ENCODE measurements at regions not wholly inside any gene's neighbourhood (a gene's known extent, or its start where the extent isn't known, plus 50 kb on each side); places are given as distances from the start of the nearest gene placed in this dataset.

DNA sequence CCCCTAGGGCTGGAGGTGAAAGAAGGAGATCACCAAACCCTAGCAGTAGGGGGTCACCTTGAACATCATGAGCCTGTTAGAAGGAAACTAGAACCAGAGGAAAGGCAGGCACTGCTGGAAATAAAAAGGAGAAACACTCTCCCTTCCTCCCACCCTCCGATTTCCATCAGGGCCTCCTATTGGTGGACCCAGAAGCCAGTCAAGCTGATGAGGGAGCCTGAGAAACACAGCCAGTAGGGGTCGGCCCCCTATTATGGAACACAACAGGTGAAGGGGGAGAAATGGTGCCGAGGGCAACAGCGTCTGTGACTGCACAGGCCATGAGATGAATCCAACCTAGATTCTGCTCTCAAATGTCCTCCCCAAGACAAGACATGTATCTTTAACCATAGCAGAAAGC, 156.1 kb upstream of the LRFN2 start:
- intact Hi-C loops (cut with DNase I) = no loop called here
- Histone ChIP-seq H3K4me1 (no peaks in the 10 kb centered on the region), H3K36me3 (no peaks in the 10 kb centered on the region), H3K27ac (no peak overlapping the region), H3K4me3 (no peak overlapping the region), H3K9me3 (no peaks in the 10 kb centered on the region), H3K27me3 (no peaks in the 10 kb centered on the region)
- DNase-seq = no peak
- TF ChIP-seq, protein P1, sequence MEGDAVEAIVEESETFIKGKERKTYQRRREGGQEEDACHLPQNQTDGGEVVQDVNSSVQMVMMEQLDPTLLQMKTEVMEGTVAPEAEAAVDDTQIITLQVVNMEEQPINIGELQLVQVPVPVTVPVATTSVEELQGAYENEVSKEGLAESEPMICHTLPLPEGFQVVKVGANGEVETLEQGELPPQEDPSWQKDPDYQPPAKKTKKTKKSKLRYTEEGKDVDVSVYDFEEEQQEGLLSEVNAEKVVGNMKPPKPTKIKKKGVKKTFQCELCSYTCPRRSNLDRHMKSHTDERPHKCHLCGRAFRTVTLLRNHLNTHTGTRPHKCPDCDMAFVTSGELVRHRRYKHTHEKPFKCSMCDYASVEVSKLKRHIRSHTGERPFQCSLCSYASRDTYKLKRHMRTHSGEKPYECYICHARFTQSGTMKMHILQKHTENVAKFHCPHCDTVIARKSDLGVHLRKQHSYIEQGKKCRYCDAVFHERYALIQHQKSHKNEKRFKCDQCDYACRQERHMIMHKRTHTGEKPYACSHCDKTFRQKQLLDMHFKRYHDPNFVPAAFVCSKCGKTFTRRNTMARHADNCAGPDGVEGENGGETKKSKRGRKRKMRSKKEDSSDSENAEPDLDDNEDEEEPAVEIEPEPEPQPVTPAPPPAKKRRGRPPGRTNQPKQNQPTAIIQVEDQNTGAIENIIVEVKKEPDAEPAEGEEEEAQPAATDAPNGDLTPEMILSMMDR (IDR thresholded peaks at IDR 0.05) = no peak
- ATAC-seq = no peak

DNA sequence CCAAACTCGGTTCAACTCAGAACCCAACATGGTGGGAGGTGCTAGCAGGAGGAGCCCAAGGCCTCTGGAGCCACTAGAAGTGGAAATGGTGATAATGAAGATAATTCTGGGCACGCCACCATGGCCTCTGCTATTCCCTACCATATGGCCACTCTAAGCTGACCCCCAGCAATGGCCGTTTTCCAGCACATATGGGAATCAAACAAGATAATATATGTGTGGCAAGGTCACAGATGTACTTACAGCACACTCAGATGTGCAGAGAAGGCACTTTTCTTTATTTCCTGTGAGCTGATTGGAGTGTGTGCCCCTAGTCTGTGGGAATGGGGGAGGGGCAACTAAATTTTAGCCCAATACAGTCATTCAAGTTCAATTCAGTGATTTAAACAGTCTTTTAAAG, 153.4 kb upstream of the LRFN2 start:
- no peak overlapping the region for H3K4me3 ChIP-seq
- TF ChIP-seq, protein P1 (IDR thresholded peaks at IDR 0.05) = no peak
- H3K4me1 ChIP-seq = no peaks in the 10 kb centered on the region
- intact Hi-C loops (cut with DNase I) = no loop called here
- no peaks in the 10 kb centered on the region for H3K9me3 ChIP-seq
- ATAC-seq = no peak
- DNase-seq = no peak
- no peaks in the 10 kb centered on the region for H3K36me3 ChIP-seq
- H3K27ac ChIP-seq = no peak overlapping the region
- peaks cover 0 to 12% of the 10 kb centered on the region in 2 donors for H3K27me3 ChIP-seq

DNA sequence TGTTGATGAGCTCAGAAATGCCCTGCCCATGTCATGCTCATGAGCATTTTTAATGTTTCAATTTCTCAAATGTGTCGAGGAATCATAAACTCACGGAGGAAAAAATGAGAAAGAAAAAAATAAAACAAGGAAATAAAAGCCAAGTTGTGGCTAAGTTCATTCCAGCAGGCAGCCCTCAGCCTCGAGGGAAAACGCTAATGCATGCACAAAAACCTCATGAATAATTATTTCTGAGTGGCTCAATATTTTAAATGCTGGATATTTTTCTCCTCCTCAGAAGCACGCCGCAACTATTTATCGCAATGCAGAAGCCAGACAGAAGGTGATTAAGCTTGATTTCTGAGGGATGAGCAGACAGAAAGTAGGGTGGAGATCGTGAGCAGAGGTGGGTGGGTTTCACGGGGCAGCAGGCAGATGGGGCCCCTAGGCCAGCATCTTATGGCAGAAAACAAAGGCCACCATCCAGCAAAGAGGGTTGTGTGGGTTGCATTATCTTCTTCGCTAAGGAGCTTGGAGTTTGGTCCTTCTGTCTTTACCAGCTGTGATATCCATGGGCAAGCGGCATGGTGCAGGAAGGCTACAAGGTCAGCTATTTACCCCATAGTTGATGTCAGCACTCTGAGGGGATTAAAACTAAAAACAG, 151.5 kb upstream of the LRFN2 start:
- TF ChIP-seq, protein P1 (IDR thresholded peaks at IDR 0.05) = no peak
- no peaks in the 10 kb centered on the region for H3K9me3 ChIP-seq
- intact Hi-C loops (cut with DNase I) = no loop called here
- peaks cover 0 to 22% of the 10 kb centered on the region in 2 donors for H3K27me3 ChIP-seq
- DNase-seq (no peak), ATAC-seq (no peak)
- H3K4me3 ChIP-seq = no peak overlapping the region
- no peaks in the 10 kb centered on the region for H3K4me1 ChIP-seq
- H3K27ac ChIP-seq = no peak overlapping the region
- no peaks in the 10 kb centered on the region for H3K36me3 ChIP-seq

DNA sequence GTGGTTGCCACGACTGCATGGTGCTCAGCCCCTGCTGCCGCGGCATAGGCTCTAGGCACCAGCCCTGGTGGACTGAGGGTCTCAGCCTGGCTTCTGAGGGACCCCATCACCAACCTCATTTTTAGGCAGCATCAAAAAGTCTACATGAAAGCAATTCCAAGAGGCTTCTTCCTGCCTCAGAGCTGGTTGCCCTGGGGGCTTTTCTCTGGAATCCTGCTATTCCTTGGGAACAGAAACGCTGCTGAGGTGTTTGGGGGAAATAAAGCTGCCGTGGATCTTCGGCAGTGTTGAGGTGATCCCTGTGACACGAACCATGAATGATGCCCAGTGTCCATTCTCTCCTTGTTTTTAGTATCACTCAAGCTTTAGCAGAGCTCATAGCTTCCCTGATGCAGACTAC, 148.4 kb upstream of the LRFN2 start:
- no peak overlapping the region for H3K4me3 ChIP-seq
- H3K4me1 ChIP-seq = no peaks in the 10 kb centered on the region
- TF ChIP-seq, protein P1 (IDR thresholded peaks at IDR 0.05) = no peak
- DNase-seq = no peak
- intact Hi-C loops (cut with DNase I) = no loop called here
- no peak for ATAC-seq
- no peak overlapping the region for H3K27ac ChIP-seq
- peaks cover 0 to 22% of the 10 kb centered on the region in 2 donors for H3K27me3 ChIP-seq
- no peaks in the 10 kb centered on the region for H3K9me3 ChIP-seq
- H3K36me3 ChIP-seq = no peaks in the 10 kb centered on the region

DNA sequence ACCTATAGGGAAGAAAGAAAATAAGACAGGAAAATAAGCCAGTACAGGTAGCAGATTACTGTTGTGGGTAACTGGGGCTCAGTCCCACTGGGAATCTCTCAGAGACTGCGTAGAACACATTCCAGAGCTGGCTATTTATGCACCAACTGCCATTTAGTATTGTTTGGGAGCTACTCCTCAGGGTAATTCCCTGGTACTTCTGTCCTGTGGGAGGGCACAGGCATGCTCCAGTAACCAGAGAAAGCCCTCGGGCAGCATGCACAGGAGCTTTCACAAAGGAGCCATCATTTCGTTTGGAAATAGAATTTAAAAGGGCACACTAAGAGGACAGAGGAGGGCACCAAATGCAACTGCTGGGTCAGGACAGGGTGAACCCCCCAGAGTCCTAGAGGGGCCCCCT, 148.0 kb upstream of the LRFN2 start:
- DNase-seq = no peak
- no peaks in the 10 kb centered on the region for H3K36me3 ChIP-seq
- H3K9me3 ChIP-seq = no peaks in the 10 kb centered on the region
- H3K27ac ChIP-seq = no peak overlapping the region
- ATAC-seq = no peak
- peaks cover 0 to 22% of the 10 kb centered on the region in 2 donors for H3K27me3 ChIP-seq
- TF ChIP-seq, protein P1 (IDR thresholded peaks at IDR 0.05) = no peak
- H3K4me3 ChIP-seq = no peak overlapping the region
- intact Hi-C loops (cut with DNase I) = no loop called here
- no peaks in the 10 kb centered on the region for H3K4me1 ChIP-seq
